OCI-M1 (cell line): ENCODE measurements at regions not wholly inside any gene's neighbourhood (a gene's known extent, or its start where the extent isn't known, plus 50 kb on each side); places are given as distances from the start of the nearest gene placed in this dataset.

ENCODE experiments used
- DNase-seq: peaks from one replicate; lab custom pipeline; 2025; lab: John Stamatoyannopoulos, UW

- no peak for DNase-seq
These were observed 75.9 kb upstream of the SEMA6A start for GRCh38 chr5:116650544-116650943.

- no peak for DNase-seq
These were observed 72.1 kb upstream of the SEMA6A start for GRCh38 chr5:116646611-116647289.

GRCh38 chr5:116645627-116646026 lies 71.0 kb upstream of the SEMA6A start:
- no peak for DNase-seq

GRCh38 chr5:116640236-116640635 lies 65.6 kb upstream of the SEMA6A start:
- DNase-seq: no peak

GRCh38 chr5:116637149-116637740 lies 62.6 kb upstream of the SEMA6A start:
- DNase-seq: no peak

GRCh38 chr5:116632890-116633289 lies 58.3 kb upstream of the SEMA6A start:
- DNase-seq: no peak

GRCh38 chr5:116631147-116631546 lies 56.5 kb upstream of the SEMA6A start:
- no peak for DNase-seq

GRCh38 chr5:116629168-116629567 lies 54.5 kb upstream of the SEMA6A start:
- DNase-seq: no peak

- no peak for DNase-seq
These were observed 52.5 kb upstream of the SEMA6A start for GRCh38 chr5:116626945-116627679.

- DNase-seq: peak; percentile 35
These were observed 51.7 kb upstream of the SEMA6A start for GRCh38 chr5:116626272-116626723.
